ENCODE measurements at regions not wholly inside any gene's neighbourhood (a gene's known extent, or its start where the extent isn't known, plus 50 kb on each side); places are given as distances from the start of the nearest gene placed in this dataset.

GRCh38 chr4:3642806-3643517, 110.7 kb upstream of the LRPAP1 start:
- TF ChIP-seq EZH2 (IDR thresholded peaks at IDR 0.05; ENCODE audit: insufficient read depth, poor library complexity, severe bottlenecking): no peak
- TF ChIP-seq EZH2phosphoT487 (IDR thresholded peaks at IDR 0.05; ENCODE audit: insufficient read depth, low read depth): no peak

All from GM23248 (cell line).